Thyroid gland (tissue), 4 donors: ENCODE measurements at regions not wholly inside any gene's neighbourhood (a gene's known extent, or its start where the extent isn't known, plus 50 kb on each side); places are given as distances from the start of the nearest gene placed in this dataset.

Experiments used
- CTCF ChIP-seq, 6 experiments: fragments of 200-600 bp in 3 of 6; fragments of 450-650 bp in 3 of 6; sonication (generic) in 3 of 6; IDR thresholded peaks; one replicate each; pipeline ENCODE4 v1.5.1; 2016 to 2019; ENCODE audit warnings: antibody characterized with exemption in 6 of 6, mild to moderate bottlenecking in 2 of 6, inconsistent platforms in 1 of 6, moderate library complexity in 1 of 6
- POLR2A ChIP-seq, 2 donors: fragments of 450-650 bp; IDR thresholded peaks; one replicate each; pipeline ENCODE4 v1.6.1; 2017; ENCODE audit warnings: antibody characterized with exemption in 2 of 2, mild to moderate bottlenecking in 2 of 2, moderate library complexity in 1 of 2

GRCh38 chr1:38477811-38478210 is 381.8 kb downstream of the RRAGC start:
- TF ChIP-seq POLR2A (IDR thresholded peaks at IDR 0.05) (no peak), CTCF (IDR thresholded peaks at IDR 0.05) (no peak)
